NCI-H1436 (cell line): ENCODE measurements at regions not wholly inside any gene's neighbourhood (a gene's known extent, or its start where the extent isn't known, plus 50 kb on each side); places are given as distances from the start of the nearest gene placed in this dataset.
"Not testable (repeated sequence)": the region's sequence is repeated elsewhere in the genome, so short reads cannot be mapped to it uniquely, and the experiment has no call there.

Experiments
- DNase-seq: peaks from one replicate; lab custom pipeline; 2025; lab: John Stamatoyannopoulos, UW

GRCh38 chr2:199558156-199558555, 100.4 kb upstream of the SATB2 start:
- no peak for DNase-seq

- DNase-seq: no peak
Observed at GRCh38 chr2:199556527-199557285, 99.0 kb upstream of the SATB2 start.

GRCh38 chr2:199554026-199554425, 96.3 kb upstream of the SATB2 start:
- DNase-seq: no peak

- no peak for DNase-seq
Observed at GRCh38 chr2:199552141-199552540, 94.4 kb upstream of the SATB2 start.

- no peak for DNase-seq
Observed at GRCh38 chr2:199543606-199544172, 86.0 kb upstream of the SATB2 start.

- DNase-seq: no peak
Observed at GRCh38 chr2:199535445-199536177, 77.9 kb upstream of the SATB2 start.

GRCh38 chr2:199533873-199534272, 76.1 kb upstream of the SATB2 start:
- not testable (repeated sequence) for DNase-seq

GRCh38 chr2:199527071-199527470, 69.3 kb upstream of the SATB2 start:
- DNase-seq: no peak

GRCh38 chr2:199524689-199525574, 67.2 kb upstream of the SATB2 start:
- no peak for DNase-seq

GRCh38 chr2:199509403-199509802, 51.7 kb upstream of the SATB2 start:
- DNase-seq: no peak
